Stomach (tissue), 4 donors: ENCODE measurements at regions not wholly inside any gene's neighbourhood (a gene's known extent, or its start where the extent isn't known, plus 50 kb on each side); places are given as distances from the start of the nearest gene placed in this dataset.

Experiments used
- CTCF ChIP-seq, 7 experiments: fragments of 450-650 bp in 4 of 7; fragments of 200-600 bp in 3 of 7; sonication (generic) in 3 of 7; IDR thresholded peaks; one replicate each; pipeline ENCODE4 v1.5.1; 2016 to 2019; ENCODE audit warnings: antibody characterized with exemption in 7 of 7, control low read depth in 2 of 7, mild to moderate bottlenecking in 1 of 7
- EP300 ChIP-seq: sonication (generic); formaldehyde crosslinking; IDR thresholded peaks from one replicate; pipeline ENCODE4 v1.6.1; 2017; ENCODE audit warnings: antibody characterized with exemption
- POLR2A ChIP-seq, 4 donors: fragments of 450-650 bp; IDR thresholded peaks; one replicate each; pipeline ENCODE4 v1.6.1; 2016; ENCODE audit warnings: antibody characterized with exemption in 4 of 4, control low read depth in 2 of 4, mild to moderate bottlenecking in 1 of 4, moderate library complexity in 1 of 4
- POLR2AphosphoS5 ChIP-seq, 3 donors: sonication (generic); formaldehyde crosslinking; IDR thresholded peaks; one replicate each; pipeline ENCODE4 v1.6.1; 2016; ENCODE audit warnings: antibody characterized with exemption in 3 of 3

GRCh38 chr10:131402771-131403650, 91.5 kb upstream of the TCERG1L start:
- no peak for TF ChIP-seq CTCF (IDR thresholded peaks at IDR 0.05)
- TF ChIP-seq POLR2A (IDR thresholded peaks at IDR 0.05): no peak
- TF ChIP-seq EP300: no peak
- TF ChIP-seq POLR2AphosphoS5 (IDR thresholded peaks at IDR 0.05): no peak
